OCI-LY1 (cell line): ENCODE measurements at regions not wholly inside any gene's neighbourhood (a gene's known extent, or its start where the extent isn't known, plus 50 kb on each side); places are given as distances from the start of the nearest gene placed in this dataset.

Experiments
- H2AFZ ChIP-seq: fragments of 200-600 bp; sonication (generic), shearing (Covaris generic); 2 replicates; pipeline ENCODE4 v1.6.0; 2014; ENCODE audit warnings: antibody characterized with exemption, mild to moderate bottlenecking, low read length
- H3F3A ChIP-seq: fragments of 200-600 bp; sonication (generic), shearing (Covaris generic); 2 replicates; pipeline ENCODE4 v1.6.0; 2014; ENCODE audit warnings: mild to moderate bottlenecking, antibody characterized with exemption, low read length, moderate library complexity; ENCODE audit not compliant: insufficient read depth
- H3K27ac ChIP-seq: fragments of 200-600 bp; sonication (generic); 2 replicates; pipeline ENCODE4 v1.5.1; 2014; ENCODE audit warnings: low read length, mixed run types, mild to moderate bottlenecking, low read depth; ENCODE audit not compliant: poor library complexity, severe bottlenecking
- H3K27me3 ChIP-seq: fragments of 200-600 bp; sonication (generic); 2 replicates; pipeline ENCODE4 v1.6.0; 2014; ENCODE audit warnings: antibody characterized with exemption, mild to moderate bottlenecking, low read length, moderate library complexity; ENCODE audit not compliant: insufficient read depth
- H3K36me3 ChIP-seq: fragments of 200-600 bp; sonication (generic); 2 replicates; pipeline ENCODE4 v1.6.1; 2014; ENCODE audit warnings: mild to moderate bottlenecking, antibody characterized with exemption, low read length, moderate library complexity, mixed read lengths; ENCODE audit not compliant: insufficient read depth
- H3K4me1 ChIP-seq: fragments of 200-600 bp; sonication (generic); 2 replicates; pipeline ENCODE4 v1.5.1; 2014; ENCODE audit warnings: mild to moderate bottlenecking, low read length, moderate library complexity; ENCODE audit not compliant: insufficient read depth, severe bottlenecking
- H3K4me2 ChIP-seq: fragments of 200-600 bp; sonication (generic), shearing (Covaris generic); 2 replicates; pipeline ENCODE4 v1.6.1; 2014; ENCODE audit warnings: low read length
- H3K4me3 ChIP-seq: fragments of 200-600 bp; sonication (generic); 2 replicates; pipeline ENCODE4 v1.5.1; 2014; ENCODE audit warnings: low read length, low read depth, mild to moderate bottlenecking, mixed read lengths; ENCODE audit not compliant: poor library complexity, severe bottlenecking
- H3K79me2 ChIP-seq: fragments of 200-600 bp; shearing (Covaris generic); 2 replicates; pipeline ENCODE4 v1.6.1; 2016; ENCODE audit warnings: mixed run types, low read length, mixed read lengths; ENCODE audit not compliant: insufficient read depth
- H3K9ac ChIP-seq: fragments of 200-600 bp; sonication (generic), shearing (Covaris generic); 2 replicates; pipeline ENCODE4 v1.6.1; 2014; ENCODE audit warnings: mild to moderate bottlenecking, low read length, mixed read lengths
- H3K9me2 ChIP-seq: fragments of 200-600 bp; sonication (generic), shearing (Covaris generic); 2 replicates; pipeline ENCODE4 v1.6.1; 2014; ENCODE audit warnings: low read depth, mild to moderate bottlenecking, low read length, mixed read lengths
- H3K9me3 ChIP-seq: fragments of 200-600 bp; shearing (Covaris generic); 2 replicates; pipeline ENCODE4 v1.6.1; 2014; ENCODE audit warnings: low read length, mixed read lengths
- H4K20me1 ChIP-seq: fragments of 200-600 bp; sonication (generic), shearing (Covaris generic); 2 replicates; pipeline ENCODE4 v1.6.0; 2016; ENCODE audit warnings: mild to moderate bottlenecking, low read length; ENCODE audit not compliant: insufficient read depth
- CTCF ChIP-seq: fragments of 200-600 bp; sonication (generic), shearing (Covaris generic); IDR thresholded peaks from 2 replicates; pipeline ENCODE4 v1.5.1; 2017; ENCODE audit warnings: mild to moderate bottlenecking, antibody characterized with exemption, low read length, moderate library complexity, mixed read lengths
- EZH2 ChIP-seq: fragments of 200-600 bp; sonication (generic), shearing (Covaris generic); IDR thresholded peaks from 2 replicates; pipeline ENCODE4 v1.8.0; 2017; ENCODE audit warnings: borderline replicate concordance, mixed run types, mild to moderate bottlenecking, antibody characterized with exemption, low read length, moderate library complexity, mixed read lengths

GRCh38 chr3:87979527-87979926 lies 79.3 kb downstream of the CGGBP1 start:
- Histone ChIP-seq H3K36me3 (no peaks in the 10 kb centered on the region), H3K79me2 (no peaks in the 10 kb centered on the region), H3K9ac (no peak overlapping the region), H3K27me3 (no peaks in the 10 kb centered on the region), H3F3A (no peaks in the 10 kb centered on the region), H3K4me1 (no peaks in the 10 kb centered on the region), H3K9me3 (no peaks in the 10 kb centered on the region), H4K20me1 (no peaks in the 10 kb centered on the region), H3K9me2 (no peaks in the 10 kb centered on the region), H3K27ac (no peak overlapping the region), H3K4me2 (no peak overlapping the region), H3K4me3 (no peak overlapping the region), H2AFZ (no peak overlapping the region)
- TF ChIP-seq EZH2 = no peak
- no peak for TF ChIP-seq CTCF

- no peaks in the 10 kb centered on the region for H3K27me3 ChIP-seq
- no peaks in the 10 kb centered on the region for H3F3A ChIP-seq
- H3K9me3 ChIP-seq = no peaks in the 10 kb centered on the region
- H4K20me1 ChIP-seq = no peaks in the 10 kb centered on the region
- no peak overlapping the region for H3K9ac ChIP-seq
- no peak overlapping the region for H3K4me3 ChIP-seq
- H2AFZ ChIP-seq = no peak overlapping the region
- H3K36me3 ChIP-seq = no peaks in the 10 kb centered on the region
- no peak for TF ChIP-seq EZH2
- TF ChIP-seq CTCF = no peak
- H3K4me1 ChIP-seq = no peaks in the 10 kb centered on the region
- no peaks in the 10 kb centered on the region for H3K9me2 ChIP-seq
- no peak overlapping the region for H3K4me2 ChIP-seq
- no peak overlapping the region for H3K27ac ChIP-seq
- H3K79me2 ChIP-seq = no peaks in the 10 kb centered on the region
Observed at GRCh38 chr3:87977765-87978164, 81.0 kb downstream of the CGGBP1 start.

GRCh38 chr3:87975716-87976115 lies 83.1 kb downstream of the CGGBP1 start:
- no peak for TF ChIP-seq EZH2
- TF ChIP-seq CTCF = no peak
- Histone ChIP-seq H3F3A (no peaks in the 10 kb centered on the region), H3K9me2 (no peaks in the 10 kb centered on the region), H3K36me3 (no peaks in the 10 kb centered on the region), H3K4me3 (no peak overlapping the region), H4K20me1 (no peaks in the 10 kb centered on the region), H3K79me2 (no peaks in the 10 kb centered on the region), H3K27ac (no peak overlapping the region), H2AFZ (no peak overlapping the region), H3K27me3 (no peaks in the 10 kb centered on the region), H3K9me3 (no peaks in the 10 kb centered on the region), H3K4me2 (no peak overlapping the region), H3K9ac (no peak overlapping the region), H3K4me1 (no peaks in the 10 kb centered on the region)
